ENCODE measurements at regions not wholly inside any gene's neighbourhood (a gene's known extent, or its start where the extent isn't known, plus 50 kb on each side); places are given as distances from the start of the nearest gene placed in this dataset.

DNA sequence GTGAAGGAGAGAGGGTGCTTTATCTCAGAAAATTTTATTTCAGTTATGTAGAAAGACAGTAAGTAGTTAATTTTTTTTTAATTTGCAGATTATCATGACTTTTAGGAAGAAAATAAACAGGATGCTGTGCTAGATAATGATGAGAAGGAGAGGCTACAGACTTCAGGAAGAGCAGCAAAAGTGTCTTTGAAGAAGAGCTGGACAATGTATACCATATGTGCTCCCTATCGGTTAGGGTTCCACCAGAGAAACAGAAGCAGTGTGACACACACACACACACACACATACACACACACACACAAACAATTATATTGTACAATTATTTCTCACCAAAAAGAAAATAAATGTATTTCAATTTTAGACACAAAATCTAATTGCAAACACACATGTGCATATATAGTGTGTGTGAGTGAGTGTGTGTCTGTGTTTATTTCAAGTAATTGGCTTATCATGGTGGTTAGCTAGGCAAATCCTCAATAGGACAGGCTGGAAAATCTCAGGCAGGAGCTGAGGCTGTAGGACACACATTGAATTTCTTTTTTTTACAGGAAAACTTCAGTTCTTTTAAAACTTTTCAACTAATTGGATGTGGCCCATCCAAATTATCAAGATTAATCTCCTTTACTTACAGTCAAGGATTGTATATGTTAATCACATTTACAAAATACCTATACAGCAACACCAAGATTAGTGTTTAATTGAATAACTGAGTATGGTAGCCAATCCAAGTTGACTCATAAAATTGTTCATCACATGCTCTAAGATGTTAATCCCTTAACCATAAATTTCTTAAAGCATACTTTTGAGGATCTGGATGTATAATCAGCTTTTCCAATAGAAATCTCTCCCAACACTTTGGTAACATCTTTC lies 235.8 kb upstream of the DCN start:
- DNase-seq = no peak

DNA sequence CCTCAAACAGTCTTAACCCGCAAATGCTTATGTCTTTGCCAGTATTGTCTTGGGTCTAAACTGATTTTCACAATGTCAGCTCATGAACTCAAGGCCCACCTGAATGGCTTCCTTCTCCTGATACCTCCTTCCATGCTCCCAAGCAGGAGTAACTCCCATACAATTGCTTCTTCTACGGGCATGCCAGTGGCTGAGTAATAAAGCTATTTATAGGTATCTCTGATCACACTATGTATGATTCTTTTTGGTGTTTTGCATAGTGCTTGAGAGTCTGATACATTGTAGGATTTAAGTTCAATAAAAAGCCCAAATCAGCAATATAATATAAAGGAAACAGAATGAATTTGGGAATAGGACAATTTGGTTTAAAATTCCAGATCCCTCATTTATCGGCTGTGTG lies 235.0 kb upstream of the DCN start:
- no peak for DNase-seq

DNA sequence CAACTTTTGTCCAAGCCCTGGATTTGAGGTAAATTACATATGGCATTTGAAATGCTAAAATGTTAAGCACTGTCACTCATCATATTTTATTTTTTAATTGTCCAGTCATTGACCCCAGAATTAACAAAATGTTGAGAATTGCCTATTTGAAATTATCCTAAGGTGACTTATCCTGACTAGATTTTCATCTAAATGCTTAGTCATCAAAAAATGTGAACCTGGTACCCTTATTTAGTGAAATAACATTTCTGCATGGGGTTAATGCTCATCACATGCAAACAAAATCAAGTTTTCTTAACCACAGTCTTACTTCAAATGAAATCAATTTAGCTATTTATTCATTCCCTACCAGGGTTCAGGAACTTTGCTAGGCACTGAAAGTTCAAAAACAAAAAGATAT lies 232.0 kb upstream of the DCN start:
- no peak for DNase-seq

DNA sequence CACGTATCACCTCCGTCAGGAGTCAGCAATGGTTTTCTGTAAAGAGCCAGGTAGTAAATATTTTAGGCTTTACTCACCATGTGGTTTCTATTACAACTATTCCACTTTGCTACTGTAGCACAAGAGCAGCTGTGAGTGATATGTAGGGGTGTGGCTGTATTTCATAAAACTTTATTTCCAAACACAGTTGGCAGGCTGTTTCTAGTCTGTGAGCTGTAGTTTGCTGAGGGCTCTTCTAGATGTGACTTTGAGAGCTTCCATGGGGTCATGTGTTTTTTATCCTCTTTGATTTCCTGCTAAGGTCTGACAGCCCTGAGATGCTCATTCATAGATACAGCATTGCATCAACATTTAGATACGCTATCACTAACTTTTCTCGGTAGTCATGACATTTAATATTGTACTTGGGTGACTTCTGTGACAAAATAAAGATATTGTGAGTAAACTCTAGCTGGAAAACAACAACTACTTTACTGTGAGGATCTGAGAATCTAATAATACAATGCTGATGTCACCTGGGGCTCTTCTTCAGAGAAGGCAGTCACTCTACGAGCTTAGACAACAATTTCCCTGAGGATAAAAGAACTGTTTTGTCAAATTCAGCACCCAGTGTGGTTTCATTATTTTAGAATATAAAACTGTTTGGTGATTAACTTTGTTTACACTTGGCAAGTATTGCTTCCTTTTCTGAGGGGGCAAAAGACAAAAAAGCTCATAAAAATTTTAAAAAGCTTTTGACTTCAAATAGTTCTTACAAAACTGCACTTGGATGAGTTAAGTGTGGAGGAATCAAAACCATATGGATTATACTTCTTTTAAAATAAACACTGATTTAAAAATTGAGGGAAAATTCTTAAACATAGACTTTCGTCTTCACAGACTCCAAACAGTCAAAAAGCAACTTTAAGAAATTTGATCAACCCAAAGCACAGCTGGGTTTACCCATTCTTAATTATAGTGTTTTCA lies 231.2 kb upstream of the DCN start:
- no peak for DNase-seq

DNA sequence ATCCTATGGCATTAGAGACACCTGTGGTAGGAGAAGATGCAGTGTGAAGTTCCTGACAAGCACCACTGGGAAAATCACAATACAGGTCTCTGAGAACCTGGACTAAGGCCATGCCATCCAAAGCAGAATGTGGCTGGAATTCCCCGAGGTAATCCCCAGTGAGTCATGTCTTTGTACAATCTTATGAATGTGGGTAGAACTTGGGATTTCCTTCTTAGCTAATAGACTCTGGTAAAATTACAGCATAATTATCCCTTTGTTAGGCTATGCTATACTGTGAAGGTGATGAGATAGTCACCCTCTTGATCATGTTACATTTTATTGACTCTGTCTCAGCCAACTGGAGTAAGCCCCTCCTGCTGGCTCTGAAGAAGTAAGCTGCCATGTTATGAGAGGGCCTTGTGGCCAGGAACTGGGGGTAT lies 224.3 kb upstream of the DCN start:
- DNase-seq = no peak

DNA sequence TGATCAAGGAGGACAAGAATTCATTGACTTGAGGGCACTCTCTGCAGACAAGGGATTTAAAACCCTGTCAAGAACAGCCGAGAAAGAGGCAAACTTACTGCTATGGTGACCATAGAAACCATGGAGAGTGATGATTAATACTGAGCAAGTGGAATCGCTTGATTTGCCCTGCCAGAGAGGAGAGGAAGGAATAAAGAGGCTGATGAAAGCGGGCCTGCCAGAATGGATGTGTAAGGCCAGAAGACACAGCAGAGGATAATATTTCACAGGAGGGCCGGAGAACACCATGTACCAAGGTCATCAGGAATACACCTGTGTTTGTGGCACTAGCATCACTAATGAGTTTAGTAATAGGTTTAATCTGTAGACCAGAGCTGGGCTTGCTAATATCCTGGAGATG lies 221.8 kb upstream of the DCN start:
- no peak for DNase-seq

DNA sequence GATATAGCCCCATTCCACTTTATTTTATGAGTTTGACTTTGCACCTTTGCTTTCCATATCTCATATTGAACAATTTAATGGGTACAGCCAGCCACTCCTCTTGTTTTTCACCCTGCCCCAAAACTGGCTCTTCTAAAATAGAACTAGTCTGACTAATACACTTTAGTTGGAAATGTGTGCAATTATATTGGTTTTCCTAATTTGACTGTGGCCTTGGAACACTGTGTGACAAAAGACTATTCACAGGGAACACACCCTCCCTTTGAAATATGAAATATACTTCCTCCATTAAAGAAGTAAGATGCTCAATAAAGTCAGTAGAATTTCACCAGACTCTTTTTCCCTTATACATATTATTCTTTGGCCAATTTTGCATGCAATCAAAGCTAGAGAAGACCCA lies 218.6 kb upstream of the DCN start:
- DNase-seq = no peak

DNA sequence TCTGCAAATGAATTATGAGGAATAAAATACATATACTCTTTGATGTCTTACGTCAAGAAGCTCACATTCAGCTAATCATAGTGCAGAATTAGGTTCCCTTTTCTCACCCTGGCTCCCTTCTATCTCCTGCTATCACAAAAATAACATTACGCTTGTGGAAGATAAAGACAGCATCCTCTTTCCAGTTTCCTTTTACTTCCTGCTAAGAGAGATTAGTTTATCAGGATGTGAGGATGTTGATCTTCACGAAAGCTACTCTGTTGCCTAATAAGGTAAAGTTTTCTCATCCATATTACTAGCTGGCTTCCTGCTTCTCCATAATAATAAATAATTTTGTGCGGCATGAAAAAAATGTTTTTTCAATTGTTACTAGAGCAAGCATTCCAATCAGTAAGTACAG lies 217.7 kb upstream of the DCN start:
- DNase-seq = no peak

DNA sequence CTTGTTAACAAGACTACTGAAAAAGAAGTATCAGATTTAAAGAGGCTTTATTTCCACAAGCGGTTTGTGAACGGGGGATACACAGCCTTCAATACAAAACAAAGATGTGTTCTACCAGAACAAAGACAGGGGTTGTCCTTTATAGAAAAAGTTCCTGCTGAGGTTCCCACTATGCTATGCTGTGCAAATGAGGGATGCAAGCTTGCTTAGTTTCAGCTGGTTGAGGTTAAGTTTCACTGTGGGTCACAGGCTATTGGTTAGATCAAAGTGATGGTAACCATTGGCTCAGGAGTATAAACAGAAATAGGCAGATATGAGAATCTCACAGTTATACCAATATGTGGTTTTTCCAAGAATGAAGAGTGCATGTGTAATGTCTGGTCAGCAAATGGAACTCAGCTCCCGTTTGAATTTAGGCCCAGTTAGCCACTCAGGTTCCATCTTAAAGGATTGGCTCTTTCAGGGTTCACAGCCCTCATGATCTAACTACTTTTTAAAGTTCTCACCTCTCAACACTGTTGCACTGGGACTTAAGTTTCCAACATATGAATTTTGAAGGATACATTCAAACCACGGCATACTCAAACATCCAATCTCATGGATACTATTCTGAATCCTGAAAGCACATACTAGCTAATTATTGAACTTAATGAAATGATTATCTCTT lies 215.4 kb upstream of the DCN start:
- no peak for DNase-seq

DNA sequence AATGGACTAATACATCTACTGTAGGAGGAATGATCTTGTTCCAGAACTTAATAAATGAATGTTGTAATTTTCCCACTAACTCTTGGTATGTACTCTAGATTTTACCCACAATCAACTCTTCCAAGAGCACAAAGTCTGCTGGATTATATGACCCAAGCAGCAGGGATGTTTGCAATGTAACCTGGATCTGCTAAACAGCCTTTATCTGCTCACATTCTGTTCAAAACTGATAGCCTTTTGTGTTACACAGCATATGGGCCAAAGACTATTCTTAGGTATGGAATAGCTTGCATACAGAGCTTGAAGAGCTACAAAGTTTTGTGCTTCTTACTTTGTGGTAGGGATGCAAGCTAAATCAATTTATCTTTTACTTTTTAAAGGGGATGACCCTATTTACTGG lies 213.7 kb upstream of the DCN start:
- no peak for DNase-seq

DNA sequence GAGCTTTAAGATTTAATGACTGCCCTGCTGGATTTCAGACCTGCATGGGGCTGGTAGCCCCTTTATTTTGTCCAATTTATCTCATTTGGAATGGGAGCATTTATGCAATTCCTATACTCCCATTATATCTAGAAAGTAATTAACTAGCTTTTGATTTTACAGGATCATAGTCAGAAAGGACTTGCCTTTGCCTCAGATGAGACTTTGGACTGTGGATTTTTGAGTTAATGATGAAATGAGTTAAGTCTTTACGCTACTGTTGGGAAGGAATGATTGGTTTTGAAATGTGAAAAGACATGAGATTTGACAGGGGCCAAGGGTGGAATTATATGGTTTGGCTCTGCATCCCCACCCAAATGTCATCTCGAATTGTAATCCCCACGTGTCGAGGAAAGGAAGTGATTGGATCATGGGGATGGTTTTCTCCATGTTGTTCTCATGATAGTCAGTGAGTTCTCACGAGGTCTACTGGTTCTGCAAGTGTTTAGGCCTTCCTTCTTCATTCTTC lies 213.1 kb upstream of the DCN start:
- no peak for DNase-seq

DNA sequence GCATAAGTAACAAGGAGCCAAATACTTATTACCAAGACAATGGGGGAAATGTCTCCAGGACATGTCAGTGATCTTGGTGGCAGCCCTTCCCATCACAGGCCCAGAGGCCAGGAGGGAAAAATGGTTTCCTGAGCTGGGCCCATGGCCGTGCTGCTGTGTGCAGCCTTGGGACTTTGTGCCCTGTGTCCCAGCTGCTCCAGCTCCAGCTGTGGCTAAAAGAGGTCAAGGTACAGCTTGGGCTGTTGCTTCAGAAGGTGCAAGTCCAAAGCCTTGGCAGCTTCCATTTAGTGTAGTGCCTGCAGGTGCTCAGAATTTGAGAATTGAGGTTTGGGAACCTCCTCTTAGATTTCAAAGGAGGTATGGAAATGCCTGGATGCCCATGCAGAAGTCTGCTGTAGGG lies 212.3 kb upstream of the DCN start:
- no peak for DNase-seq

DNA sequence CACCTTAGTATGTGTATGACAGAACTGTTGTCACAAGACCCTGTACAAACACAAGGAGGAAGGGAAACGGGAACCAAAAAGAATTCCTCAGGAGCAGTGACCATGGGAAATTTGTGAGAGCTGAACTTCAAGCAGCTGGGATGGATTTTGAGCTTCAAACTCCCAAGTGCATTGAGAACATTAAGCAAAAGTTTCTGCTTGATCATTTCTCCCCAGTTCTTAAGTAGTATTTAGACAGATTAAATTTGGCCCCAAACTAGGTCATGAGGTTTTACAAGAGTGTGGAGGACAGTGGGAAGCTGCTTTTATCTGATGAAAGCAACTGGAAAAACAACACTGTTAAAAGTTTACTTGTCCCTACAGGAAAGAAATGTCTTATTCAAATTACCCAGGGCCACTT lies 206.0 kb upstream of the DCN start:
- no peak for DNase-seq

DNA sequence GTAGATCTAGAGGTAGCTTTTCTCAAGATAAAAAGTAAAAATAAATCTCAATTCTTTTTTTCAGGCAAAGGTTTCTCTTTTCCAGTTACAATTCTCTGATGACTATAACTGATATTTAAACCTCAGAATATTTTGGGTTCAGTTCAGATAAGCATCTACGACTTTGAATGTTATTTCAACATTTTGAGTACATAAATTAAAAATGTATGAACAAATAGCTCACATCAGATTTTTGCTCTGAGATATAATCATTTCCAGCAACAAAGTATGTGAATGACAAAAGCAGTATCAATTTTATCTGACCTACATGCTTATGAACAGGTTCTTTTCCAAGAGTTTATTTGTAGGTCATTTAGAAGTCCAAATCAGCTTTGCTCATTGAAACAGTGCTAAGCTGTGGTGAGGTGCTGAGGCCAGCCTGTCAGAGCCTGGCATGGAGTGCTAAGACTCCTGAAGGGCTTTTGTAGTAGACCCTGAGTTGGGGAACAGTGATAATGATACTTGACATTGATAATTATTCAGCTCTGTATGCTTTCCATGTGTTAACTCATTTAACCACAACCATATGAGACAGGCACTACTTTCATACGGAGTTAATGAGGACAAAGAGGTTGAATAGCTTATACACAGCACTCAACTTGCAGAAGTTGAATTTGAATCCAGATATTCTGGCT lies 205.0 kb upstream of the DCN start:
- DNase-seq = no peak

DNA sequence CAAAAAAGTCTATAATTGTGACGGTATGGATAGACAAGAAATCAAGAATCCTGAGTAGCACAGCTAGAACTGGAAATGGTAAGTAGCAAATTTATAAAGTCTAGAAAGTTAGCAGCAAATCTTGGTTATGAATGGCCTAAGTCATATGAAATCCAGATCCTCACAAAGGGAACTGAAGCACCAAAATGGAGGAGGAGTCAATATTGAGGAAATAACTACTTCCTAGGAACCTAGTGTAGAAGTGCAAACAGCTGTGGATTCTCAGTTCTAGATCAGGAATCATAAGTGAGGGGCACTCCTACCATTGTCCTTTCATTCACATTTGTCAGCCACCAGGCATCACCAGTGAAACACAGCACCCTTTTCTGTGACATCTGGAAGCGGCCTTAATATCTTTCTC lies 202.2 kb upstream of the DCN start:
- DNase-seq = no peak

DNA sequence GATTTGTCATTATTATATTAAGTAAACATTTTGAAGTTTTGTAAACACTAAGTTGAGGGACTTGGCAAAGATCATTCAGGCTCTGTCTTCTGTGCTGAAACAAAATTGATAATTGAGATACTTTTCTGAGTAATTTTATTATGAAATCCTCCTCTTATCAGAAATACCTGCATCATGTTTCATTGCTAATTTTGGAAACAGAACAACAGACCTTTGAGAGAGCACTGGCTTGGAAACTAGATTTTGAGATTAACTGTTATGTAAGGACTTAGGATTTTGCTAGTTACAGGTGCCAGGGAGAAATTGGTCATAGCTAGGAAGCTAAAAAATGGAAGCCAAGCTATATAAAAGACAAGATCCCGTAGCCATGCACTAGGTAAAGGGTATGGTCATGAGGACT lies 201.7 kb upstream of the DCN start:
- no peak for DNase-seq

DNA sequence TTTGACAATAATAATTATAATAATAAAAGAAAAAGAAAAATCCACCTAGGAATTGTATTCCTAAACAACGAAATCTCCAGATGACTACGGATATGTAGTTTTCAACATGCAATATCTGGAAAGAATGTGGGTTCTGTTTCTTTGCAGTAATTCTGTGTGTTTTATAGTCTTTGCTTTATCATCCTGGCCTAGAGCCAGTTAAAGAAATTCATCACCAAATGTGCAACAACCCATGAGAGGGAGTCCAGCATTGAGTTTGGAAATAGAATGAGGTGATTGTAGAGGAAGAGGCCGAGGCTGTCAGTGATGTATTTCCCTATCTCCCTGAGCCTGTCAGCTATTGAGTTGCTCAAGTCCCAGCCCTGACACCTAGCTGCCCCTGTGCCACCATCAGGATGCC lies 200.5 kb upstream of the DCN start:
- no peak for DNase-seq

DNA sequence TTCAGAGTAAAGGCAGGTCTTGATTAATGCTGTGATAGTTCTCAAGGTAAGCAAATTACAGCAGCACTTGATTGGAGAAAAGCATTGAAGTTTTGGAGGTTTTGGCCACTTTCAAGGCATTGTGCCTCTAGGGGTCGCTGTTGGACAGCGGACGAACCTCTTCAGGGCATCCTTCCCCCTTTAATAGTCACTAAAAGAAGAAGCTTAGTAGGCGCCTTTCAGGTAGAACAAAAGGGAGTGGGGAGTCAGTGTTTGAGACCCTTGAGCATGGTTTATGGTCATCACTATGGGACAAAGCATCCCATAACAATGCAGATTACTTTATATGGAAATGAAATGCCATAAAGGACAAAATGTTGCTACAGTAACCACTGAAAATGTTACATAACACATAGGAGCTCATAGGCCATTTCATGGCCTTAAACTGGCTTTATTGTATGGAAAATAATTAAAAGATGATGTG lies 199.5 kb upstream of the DCN start:
- peak; percentile 93 for DNase-seq

DNA sequence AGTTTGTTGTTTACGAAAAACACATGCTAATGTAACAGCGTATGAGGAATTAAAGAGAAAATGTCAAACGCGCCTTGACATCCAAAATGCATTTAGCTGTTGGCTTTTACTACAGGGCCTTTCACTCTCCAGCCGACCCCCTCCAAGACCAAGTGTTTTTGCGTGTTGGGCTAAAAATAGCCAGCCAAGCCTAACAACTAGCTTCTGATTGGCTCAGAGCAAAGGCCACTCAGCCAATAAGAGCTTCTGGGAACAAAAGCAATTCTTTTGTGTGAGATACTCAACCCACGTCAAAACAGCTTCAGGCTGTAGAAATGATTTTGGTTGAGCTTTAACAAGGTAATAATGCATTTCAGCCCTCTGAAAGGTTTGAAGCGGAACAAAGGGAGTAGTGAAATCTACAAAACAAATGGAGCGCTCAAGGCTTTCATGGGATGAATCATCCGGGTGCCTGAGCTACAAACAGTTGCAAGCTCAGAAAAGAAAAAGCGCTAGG lies 198.7 kb upstream of the DCN start:
- DNase-seq = no peak

DNA sequence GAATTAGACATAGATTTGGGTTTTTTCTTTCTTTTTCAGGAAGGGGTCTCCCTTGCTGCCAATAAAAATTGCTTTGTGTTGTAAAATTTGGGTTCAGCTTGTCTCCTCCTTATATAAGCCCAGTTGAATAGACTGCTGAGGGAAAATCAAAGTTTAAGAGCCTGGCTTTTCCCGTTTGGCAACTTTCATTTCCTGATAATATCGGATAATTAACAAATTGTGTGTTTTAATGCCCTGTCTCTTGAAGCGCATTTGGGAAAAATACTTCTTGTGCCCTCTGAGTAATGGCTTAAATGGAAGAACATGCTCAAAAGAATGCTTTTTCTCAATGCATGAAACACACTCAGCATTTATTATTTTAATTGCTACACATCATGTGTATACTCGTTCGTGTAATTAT lies 198.0 kb upstream of the DCN start:
- DNase-seq = no peak

DNA sequence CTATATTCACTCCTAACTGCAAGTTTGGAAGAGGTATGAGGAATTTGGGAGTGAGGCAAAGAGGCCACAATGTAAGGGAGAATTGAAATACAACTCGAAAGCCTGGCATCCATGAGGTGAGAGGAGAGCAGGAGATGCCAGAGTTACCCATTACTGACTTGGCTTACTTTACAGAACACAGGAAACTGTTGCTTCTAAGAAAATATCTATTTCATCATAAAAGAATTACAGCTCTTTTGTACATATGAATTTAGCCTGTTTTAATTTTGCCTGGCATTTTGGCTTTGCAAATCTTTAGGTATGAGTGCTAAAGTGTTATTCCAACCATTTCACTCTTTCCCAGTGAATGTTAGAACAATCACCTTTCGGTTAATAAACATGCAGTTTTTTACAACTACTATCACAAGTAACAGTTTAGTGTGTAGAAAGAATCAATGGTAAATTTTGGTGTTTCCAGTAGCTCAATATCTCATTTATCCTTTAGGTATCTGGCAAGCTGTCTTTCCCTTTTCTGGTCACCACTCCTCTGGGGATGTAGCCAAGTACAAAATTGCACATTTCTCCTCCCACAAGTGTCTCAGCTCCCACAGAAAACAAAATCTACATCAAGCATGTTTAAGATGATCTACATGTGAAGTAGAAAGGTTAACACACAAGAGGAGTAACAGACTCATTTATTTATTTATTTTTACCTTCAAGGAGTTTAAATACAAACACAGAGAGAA lies 196.6 kb upstream of the DCN start:
- DNase-seq = no peak

DNA sequence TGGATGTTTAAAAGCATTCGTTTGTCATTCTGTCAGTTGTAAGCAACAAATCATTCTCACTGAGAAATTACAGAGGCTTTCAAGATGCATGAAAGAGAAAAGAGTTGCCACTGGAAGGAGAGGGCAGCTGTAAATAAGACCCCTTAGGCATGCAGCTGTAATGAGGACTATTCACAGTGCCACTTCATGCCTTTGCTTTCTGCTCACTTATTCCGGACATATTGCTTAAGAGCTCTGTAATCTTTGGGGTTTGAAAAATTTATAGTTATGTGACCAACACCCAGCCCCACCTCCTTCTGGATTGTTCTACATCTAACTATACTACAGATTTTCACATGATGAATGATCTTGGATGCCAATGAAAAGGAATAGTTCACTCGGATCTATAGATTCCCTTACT lies 194.8 kb upstream of the DCN start:
- no peak for DNase-seq

Data from activated CD8-positive, alpha-beta memory T cell treated with anti-CD3 and anti-CD28 coated beads, Interleukin-2, amount 50 U/mL, for 48 hours (primary cell).